Cardiac fibroblast (primary cell): ENCODE measurements at regions not wholly inside any gene's neighbourhood (a gene's known extent, or its start where the extent isn't known, plus 50 kb on each side); places are given as distances from the start of the nearest gene placed in this dataset.

Experiments
- DNase-seq, 2 donors: peaks; one replicate each; pipeline versions ENCODE4 v3.0.0 to v3.0.0-alpha.2; 2010; ENCODE audit warnings: low read depth in 2 of 2
- H3K4me3 ChIP-seq, 2 donors: replicated peaks in 1 of 2; 1 replicate in 1 of 2; 2 replicates in 1 of 2; pipeline ENCODE4 v1.5.1; 2011; ENCODE audit warnings: low read depth in 2 of 2, low read length in 2 of 2, mild to moderate bottlenecking in 2 of 2, moderate library complexity in 1 of 2
- TF ChIP-seq, protein P1 (sequence below): IDR thresholded peaks from one replicate; pipeline ENCODE4 v1.5.1; 2011; ENCODE audit warnings: low read depth, mild to moderate bottlenecking, low read length, inconsistent platforms

DNA sequence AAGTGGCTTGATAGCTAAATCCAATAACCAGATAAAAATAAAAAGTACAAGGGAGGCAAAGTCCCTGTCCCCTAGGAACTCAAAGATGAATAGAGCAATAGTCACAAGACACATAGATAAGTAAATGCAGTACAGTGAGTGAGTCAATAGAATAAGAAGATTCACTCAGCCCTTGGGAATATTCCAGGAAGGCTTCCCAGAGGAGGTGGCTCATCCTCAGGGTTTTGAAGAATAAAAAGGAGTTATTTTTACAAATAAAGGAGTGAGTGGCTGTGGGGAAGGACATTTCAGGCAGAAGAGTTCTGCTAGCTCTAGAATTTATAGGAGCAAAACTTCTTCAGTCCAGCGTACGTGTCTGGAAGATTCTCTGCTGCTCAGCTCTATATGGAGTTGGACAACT, 177.4 kb upstream of the SDK2 start:
- no peak overlapping the region for H3K4me3 ChIP-seq
- DNase-seq: no peak
- TF ChIP-seq, protein P1, sequence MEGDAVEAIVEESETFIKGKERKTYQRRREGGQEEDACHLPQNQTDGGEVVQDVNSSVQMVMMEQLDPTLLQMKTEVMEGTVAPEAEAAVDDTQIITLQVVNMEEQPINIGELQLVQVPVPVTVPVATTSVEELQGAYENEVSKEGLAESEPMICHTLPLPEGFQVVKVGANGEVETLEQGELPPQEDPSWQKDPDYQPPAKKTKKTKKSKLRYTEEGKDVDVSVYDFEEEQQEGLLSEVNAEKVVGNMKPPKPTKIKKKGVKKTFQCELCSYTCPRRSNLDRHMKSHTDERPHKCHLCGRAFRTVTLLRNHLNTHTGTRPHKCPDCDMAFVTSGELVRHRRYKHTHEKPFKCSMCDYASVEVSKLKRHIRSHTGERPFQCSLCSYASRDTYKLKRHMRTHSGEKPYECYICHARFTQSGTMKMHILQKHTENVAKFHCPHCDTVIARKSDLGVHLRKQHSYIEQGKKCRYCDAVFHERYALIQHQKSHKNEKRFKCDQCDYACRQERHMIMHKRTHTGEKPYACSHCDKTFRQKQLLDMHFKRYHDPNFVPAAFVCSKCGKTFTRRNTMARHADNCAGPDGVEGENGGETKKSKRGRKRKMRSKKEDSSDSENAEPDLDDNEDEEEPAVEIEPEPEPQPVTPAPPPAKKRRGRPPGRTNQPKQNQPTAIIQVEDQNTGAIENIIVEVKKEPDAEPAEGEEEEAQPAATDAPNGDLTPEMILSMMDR: no peak

DNA sequence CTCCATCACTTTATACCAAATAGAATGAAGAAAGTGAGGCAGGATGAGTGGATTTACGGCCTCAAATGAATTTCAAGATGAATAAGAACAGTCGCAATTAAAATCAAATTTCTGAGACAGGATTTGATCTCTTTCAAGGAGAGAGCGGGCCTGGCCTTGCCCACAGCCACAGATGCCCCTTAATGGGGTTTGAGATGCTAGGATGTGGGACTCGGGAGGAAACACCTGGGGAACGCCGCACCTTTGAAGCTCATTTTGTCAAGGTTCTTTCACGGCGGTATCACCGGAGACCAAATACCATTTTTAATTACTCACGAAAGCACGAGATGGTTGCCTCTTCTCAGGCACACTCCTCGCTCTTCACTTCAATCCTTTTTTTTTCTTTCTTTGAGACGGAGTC, 178.1 kb upstream of the SDK2 start:
- H3K4me3 ChIP-seq: no peak overlapping the region
- TF ChIP-seq, protein P1: no peak
- DNase-seq: no peak

DNA sequence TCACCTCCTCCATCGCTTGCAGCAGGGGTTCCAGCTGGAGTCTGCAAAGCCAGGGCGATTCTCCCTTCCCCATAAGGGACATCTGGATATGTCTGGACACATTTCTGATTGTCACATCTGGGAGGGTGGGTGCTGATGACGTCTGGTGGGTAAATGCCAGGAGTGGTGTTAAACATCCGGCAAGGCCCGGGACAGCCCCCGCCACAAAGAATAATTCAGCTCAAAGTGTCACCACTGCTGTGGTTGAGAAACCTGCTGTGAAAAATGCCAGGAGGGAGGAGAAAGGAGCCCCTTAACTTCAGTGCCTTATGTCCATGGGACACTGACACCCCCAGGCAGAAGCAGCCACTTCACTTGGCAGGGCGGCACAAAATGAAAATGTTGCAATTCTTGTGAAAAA, 179.4 kb upstream of the SDK2 start:
- H3K4me3 ChIP-seq: no peak overlapping the region
- TF ChIP-seq, protein P1: no peak
- no peak for DNase-seq

DNA sequence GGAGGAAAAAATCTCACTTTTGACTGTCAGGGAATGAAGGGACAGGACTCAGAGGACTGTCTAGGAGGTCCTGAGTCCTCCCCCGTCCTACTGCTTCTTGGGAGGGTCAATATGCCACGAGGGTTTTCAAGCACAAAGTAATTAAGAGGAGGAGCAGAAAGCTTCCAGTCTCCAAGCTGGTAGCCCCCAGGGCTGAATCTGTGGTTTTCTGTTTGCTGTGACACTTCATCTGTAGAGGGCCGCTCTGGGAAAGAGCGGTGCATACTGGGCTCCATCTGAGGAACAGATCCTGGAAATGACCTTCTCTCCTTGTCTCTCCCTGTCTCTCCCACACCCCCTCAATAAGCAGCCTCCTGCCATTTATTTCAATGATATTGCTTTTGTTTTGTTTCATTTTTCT, 180.1 kb upstream of the SDK2 start:
- TF ChIP-seq, protein P1: no peak
- no peak for DNase-seq
- H3K4me3 ChIP-seq: no peak overlapping the region

DNA sequence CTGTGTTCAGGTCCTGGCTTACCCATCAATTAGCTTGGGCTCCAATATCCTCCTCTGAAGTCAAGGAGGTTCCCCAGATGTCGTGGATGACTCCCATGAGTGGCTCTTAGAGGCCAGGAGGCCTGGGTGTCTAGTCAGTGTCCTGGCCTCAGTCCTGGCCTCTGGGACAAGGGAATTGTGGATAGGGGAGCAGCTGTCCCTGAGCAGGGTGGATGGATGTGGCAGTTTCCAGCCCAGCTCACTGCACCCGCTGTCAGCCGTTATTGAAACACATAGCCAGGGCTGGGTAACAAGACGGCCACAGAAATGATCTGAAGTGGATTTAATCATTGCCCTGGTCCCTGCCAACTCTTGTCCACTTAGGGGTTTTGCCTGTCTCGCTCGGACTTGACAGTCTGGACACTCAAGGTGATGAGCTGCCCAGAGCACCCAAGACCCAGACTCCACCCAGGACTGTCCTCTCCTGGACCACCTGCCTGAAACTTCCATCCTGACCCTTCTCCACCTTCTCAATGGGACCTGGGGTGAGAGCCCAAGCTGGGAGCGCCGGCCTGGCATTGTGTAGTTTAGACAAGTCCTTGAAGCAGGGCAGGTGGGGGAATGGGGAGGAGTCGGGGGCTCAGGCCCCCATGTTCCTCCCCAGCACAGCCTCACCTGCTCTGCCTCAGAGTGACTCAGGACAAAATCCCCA, 182.1 kb upstream of the SDK2 start:
- H3K4me3 ChIP-seq: no peak overlapping the region
- TF ChIP-seq, protein P1: no peak
- no peak for DNase-seq

DNA sequence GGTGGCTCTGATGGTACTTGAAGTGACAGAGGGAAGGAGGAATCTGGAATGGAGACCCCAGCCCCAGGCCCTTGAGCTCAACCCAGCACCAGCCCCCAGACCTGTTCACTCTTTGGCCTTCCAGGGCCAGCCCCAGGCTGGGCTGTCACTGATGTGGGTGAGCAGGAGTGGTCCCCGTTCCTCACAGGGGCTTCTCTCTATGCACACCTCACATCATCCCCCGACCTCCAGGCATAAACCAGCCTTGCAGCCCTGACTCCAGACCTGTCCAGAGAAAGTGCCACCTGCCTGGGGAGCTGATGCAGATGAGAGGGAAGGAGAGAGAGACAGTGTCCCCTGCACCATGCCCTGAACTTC, 182.6 kb upstream of the SDK2 start:
- TF ChIP-seq, protein P1: no peak
- no peak overlapping the region for H3K4me3 ChIP-seq
- DNase-seq: no peak
